ENCODE measurements at regions not wholly inside any gene's neighbourhood (a gene's known extent, or its start where the extent isn't known, plus 50 kb on each side); places are given as distances from the start of the nearest gene placed in this dataset.

GRCh38 chr4:110978761-110979160, 355.9 kb upstream of the PITX2 start:
- 91% methylated on average over 2 of the region's 2 CpGs; no CpG with 5 or more reads in 1 of the 2 experiments for WGBS, 2 experiments (ENCODE audit: extremely low coverage in 1 of 2, insufficient coverage in 1 of 2, insufficient read length in 1 of 2, insufficient replicate concordance in 2 of 2, low coverage in 1 of 2, low lambda C conversion rate in 2 of 2, missing lambda C conversion rate in 1 of 2)
- no peak for FAIRE-seq
- TF ChIP-seq TCF12 (IDR thresholded peaks at IDR 0.05; ENCODE audit: low read depth, low read length) (no peak), KDM1A (IDR thresholded peaks at IDR 0.05; ENCODE audit: borderline replicate concordance, low read length) (no peak), RNF2 (IDR thresholded peaks at IDR 0.05; ENCODE audit: borderline replicate concordance, low read depth, low read length, missing control alignments, poor library complexity, severe bottlenecking) (no peak), SIN3A (conservative IDR thresholded peaks at IDR 0.05 in 1 of 2, IDR thresholded peaks at IDR 0.05 in 1 of 2; ENCODE audit: low read depth in 1 of 2, low read length in 2 of 2) (no peak), EP300 (IDR thresholded peaks at IDR 0.05; ENCODE audit: borderline replicate concordance in 1 of 2, low read depth in 2 of 2, low read length in 2 of 2) (no peak), RFX5 (IDR thresholded peaks at IDR 0.05; ENCODE audit: borderline replicate concordance, low read depth, low read length) (no peak), CREB1 (IDR thresholded peaks at IDR 0.05) (no peak)

More at GRCh38 chr4:110978761-110979160, 355.9 kb upstream of the PITX2 start:
- Histone ChIP-seq H3K18ac (ENCODE audit: extremely low read depth, low read length) (no peak overlapping the region), H3K4me3 (ENCODE audit: extremely low read depth in 1 of 4, insufficient read depth in 2 of 4, low read depth in 3 of 4, low read length in 4 of 4) (no peak overlapping the region), H3K56ac (replicated peaks; ENCODE audit: insufficient read length, low read depth, low read length) (no peak overlapping the region), H4K8ac (ENCODE audit: extremely low read depth, insufficient read depth, low read length) (no peak overlapping the region), H2AFZ (ENCODE audit: low read length) (no peak overlapping the region), H2BK20ac (ENCODE audit: low read length) (no peak overlapping the region), H3K4me1 (replicated peaks in 1 of 4; ENCODE audit: control insufficient read depth in 3 of 4, insufficient read depth in 4 of 4, low read length in 3 of 4) (no peaks in the 10 kb centered on the region), H3K14ac (ENCODE audit: insufficient read length) (no peak overlapping the region), H2BK15ac (ENCODE audit: low read length) (no peak overlapping the region), H2AK5ac (ENCODE audit: low read depth, low read length) (no peak overlapping the region), H3K4me2 (ENCODE audit: insufficient read depth in 1 of 2, low read depth in 2 of 2, low read length in 2 of 2) (no peak overlapping the region), H3K23ac (ENCODE audit: insufficient read length) (no peak overlapping the region), H3K79me1 (ENCODE audit: low read depth, low read length) (no peaks in the 10 kb centered on the region), H3K9ac (replicated peaks in 1 of 4; ENCODE audit: extremely low read depth in 1 of 4, low read depth in 3 of 4, low read length in 3 of 4) (no peak overlapping the region), H2BK5ac (ENCODE audit: low read depth, low read length) (no peak overlapping the region), H3K9me3 (ENCODE audit: insufficient read depth in 2 of 2, low read depth in 1 of 2, low read length in 1 of 2) (no peaks in the 10 kb centered on the region), H3K23me2 (ENCODE audit: low read depth, low read length) (no peaks in the 10 kb centered on the region; the same call in 1 of the 2 replicates), H2BK12ac (ENCODE audit: low read depth, low read length) (no peak overlapping the region), H3K36me3 (ENCODE audit: control insufficient read depth in 2 of 4, insufficient read depth in 4 of 4, low read length in 3 of 4) (no peaks in the 10 kb centered on the region), H4K20me1 (replicated peaks in 1 of 2; ENCODE audit: control insufficient read depth in 1 of 2, insufficient read depth in 2 of 2, low read length in 2 of 2) (no peaks in the 10 kb centered on the region), H4K91ac (replicated peaks; ENCODE audit: insufficient read length, low read length) (no peak overlapping the region), H4K5ac (ENCODE audit: insufficient read length, low read depth, low read length) (no peak overlapping the region), H3K27ac (ENCODE audit: low read depth, low read length) (no peak overlapping the region), H3K79me2 (ENCODE audit: control insufficient read depth in 1 of 2, insufficient read depth in 2 of 2, low read length in 2 of 2) (no peaks in the 10 kb centered on the region), H3K4ac (replicated peaks; ENCODE audit: insufficient read length, low read depth, low read length) (no peak overlapping the region), H2BK120ac (replicated peaks; ENCODE audit: low read depth, low read length) (no peak overlapping the region), H3K27me3 (replicated peaks in 1 of 4; ENCODE audit: control insufficient read depth in 3 of 4, extremely low read depth in 1 of 4, insufficient read depth in 3 of 4, low read length in 3 of 4) (no peaks in the 10 kb centered on the region)
- DNase-seq (ENCODE audit: low read depth in 1 of 2, low spot score in 2 of 2): no peak
- POLR2A ChIA-PET (ENCODE audit: partially characterized antibody): no interaction called here
- CTCF ChIA-PET (ENCODE audit: partially characterized antibody): interaction anchor here (0.7 to 2.1 kb wide), 3 partner anchors 8 to 869 kb away, joined by 3 to 11 read pairs (median 3); no protein-coding TSS in a partner anchor
